GM10266 (cell line): ENCODE measurements at regions not wholly inside any gene's neighbourhood (a gene's known extent, or its start where the extent isn't known, plus 50 kb on each side); places are given as distances from the start of the nearest gene placed in this dataset.

ENCODE experiments used
- DNase-seq: peaks from one replicate; pipeline ENCODE4 v3.0.0; 2012; ENCODE audit errors: extremely low spot score
- TF ChIP-seq, protein P1 (sequence below): IDR thresholded peaks from 2 replicates; pipeline ENCODE4 v1.5.1; 2012; ENCODE audit warnings: mild to moderate bottlenecking, low read depth; ENCODE audit not compliant: control insufficient read depth, insufficient read depth; ENCODE audit errors: missing control alignments

DNA sequence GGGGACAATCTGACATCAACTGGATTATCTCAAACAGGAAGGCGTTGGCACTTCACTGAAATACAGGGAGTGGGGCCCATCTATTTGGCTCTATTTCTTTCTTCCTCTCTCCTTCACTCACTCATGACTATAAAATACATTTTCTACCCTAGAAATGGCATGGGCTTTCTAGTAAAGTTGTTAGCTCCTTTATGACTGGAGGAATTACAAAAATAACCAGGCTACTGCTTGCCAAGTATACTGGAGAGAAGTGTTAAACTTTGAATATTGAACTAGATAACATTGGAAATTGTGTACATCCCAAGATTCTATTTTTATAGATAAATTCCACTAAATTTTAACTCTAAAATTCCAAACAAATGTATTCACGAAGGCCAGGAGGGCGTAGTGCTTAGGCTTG is 255.7 kb upstream of the SORCS1 start:
- DNase-seq = no peak
- TF ChIP-seq, protein P1, sequence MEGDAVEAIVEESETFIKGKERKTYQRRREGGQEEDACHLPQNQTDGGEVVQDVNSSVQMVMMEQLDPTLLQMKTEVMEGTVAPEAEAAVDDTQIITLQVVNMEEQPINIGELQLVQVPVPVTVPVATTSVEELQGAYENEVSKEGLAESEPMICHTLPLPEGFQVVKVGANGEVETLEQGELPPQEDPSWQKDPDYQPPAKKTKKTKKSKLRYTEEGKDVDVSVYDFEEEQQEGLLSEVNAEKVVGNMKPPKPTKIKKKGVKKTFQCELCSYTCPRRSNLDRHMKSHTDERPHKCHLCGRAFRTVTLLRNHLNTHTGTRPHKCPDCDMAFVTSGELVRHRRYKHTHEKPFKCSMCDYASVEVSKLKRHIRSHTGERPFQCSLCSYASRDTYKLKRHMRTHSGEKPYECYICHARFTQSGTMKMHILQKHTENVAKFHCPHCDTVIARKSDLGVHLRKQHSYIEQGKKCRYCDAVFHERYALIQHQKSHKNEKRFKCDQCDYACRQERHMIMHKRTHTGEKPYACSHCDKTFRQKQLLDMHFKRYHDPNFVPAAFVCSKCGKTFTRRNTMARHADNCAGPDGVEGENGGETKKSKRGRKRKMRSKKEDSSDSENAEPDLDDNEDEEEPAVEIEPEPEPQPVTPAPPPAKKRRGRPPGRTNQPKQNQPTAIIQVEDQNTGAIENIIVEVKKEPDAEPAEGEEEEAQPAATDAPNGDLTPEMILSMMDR = no peak

DNA sequence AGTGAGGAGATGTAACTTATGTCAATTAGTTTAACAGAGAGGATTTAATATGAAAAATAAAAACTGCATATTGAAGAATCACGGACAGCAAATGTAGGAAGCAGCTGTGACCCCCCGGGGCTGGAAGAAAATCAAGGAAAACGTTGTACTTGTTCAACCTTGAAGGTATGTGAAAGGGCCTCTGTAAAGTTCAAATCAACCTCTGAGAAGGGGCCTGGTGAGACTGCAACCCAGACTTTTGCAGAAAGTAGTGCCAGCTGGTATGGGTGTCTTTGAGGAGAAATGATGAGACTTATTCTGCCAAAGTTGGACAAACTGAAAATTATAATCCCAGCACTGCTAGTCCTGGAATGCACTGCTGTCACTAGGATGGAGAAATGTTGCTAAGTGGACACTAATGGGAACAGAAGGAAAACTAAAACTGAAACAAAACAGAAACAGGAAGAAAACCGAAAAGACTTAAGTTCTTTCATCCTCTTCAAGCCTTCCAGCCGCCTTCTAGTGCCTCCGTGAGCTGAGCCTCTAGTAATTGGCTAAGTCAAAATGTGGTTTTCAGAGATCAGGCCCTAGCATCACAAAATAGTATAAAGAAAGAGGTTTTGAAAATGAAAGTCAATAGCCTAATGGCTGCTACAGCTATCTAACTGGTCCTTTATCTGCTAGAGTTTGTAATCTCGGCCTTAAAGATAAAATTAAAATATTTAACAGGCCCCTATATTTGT is 253.7 kb upstream of the SORCS1 start:
- no peak for DNase-seq
- TF ChIP-seq, protein P1 = no peak

DNA sequence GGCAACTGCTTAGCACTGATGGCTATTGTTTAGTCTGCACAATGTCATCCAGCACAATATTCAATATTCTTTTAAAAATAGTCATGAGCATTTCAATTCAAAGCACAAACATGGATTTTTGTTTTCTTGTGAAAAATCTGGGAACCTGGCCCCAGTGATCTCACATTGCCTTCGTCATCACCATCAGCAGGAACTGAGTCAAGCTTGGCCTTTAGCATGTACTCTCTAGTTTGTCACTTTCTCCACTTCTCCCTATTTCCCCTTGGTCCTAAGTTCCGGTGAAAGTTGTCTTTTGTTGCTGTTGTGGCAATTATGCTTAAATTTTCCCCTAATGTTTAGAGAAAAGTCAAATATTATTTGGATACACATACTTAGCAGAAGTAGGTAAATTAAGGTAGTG is 252.9 kb upstream of the SORCS1 start:
- no peak for DNase-seq
- TF ChIP-seq, protein P1 = no peak

DNA sequence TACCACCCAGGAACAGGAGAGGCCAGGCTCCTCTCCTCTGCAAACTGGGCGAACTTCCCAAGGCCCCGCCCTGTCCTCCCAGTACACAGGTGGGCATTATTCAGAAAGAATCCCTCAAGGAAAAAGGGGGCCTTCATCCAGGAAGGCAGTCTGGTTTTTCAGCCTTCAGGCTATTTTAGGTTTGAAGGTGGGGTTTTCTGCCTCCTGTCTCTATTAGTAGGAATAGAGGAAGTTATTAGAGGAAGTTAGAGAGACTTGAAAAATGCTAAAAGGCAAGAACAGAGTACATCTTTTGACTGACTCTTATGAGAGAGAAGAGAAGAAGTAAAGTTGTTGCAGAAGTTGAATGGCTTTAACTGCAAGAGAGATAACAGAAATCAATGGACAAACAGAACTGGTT is 250.9 kb upstream of the SORCS1 start:
- no peak for DNase-seq
- TF ChIP-seq, protein P1 = no peak

DNA sequence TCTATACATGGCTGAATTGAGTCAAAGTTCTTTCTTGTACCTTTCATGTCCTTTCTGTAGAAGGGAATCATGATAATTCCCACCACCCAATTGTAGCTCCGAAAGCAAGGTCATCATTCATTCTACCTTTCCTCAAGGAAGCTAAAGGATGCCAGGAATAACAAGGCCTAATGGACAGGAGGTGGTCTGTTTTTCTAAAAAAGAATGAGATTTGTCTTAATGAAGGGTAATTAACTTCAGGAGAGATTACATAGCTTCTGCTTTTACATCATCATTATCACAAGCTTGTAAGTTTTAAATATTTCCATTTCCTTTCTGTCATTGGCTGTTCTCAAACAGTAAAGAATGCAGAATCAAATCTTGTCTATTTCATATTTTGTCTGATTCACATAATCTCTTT is 249.5 kb upstream of the SORCS1 start:
- TF ChIP-seq, protein P1 = no peak
- no peak for DNase-seq

DNA sequence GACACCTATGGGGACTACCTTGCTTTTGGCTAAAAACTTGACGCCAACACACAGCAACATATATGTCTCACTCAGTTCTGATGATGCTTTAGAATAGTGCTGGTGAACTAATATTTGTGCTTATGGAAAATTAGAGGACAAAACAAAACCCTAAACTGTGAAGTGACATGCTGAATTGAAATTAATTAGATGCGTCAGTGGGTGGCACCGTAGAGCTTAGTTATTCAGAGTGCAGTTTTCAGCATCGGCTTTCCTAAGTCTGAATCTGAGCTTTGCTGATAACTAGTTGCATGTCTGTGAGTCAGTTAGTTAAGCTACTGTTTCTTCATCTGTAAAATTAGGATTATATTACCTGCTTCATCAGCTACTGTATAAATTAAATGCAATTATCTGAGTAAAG is 245.0 kb upstream of the SORCS1 start:
- DNase-seq = peak; percentile 10
- TF ChIP-seq, protein P1 = peak; percentile 60

DNA sequence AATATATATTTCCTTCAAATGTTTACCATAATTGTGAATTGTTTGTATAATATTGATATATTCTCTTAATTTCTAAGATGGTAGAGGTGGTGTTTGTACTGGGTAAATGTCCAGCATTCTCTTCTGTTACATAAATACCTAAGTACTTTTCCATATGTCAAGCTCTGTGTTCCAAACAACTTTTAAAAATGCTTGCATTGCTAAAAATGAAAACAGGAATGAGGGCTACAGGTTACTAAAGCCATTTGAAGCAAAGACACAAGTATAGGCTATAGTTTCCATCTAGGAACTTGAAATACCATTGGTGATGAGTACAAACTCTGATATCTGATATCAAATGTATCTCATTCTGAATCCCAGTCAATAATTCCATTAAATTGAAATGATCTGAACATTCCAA is 233.6 kb upstream of the SORCS1 start:
- DNase-seq = no peak
- TF ChIP-seq, protein P1 = no peak
